GM23338 (cell line): ENCODE measurements at regions not wholly inside any gene's neighbourhood (a gene's known extent, or its start where the extent isn't known, plus 50 kb on each side); places are given as distances from the start of the nearest gene placed in this dataset.

Source experiments
- ATAC-seq: fragments of 200-7000 bp; cut with Tn5 transposase; 3 replicates; pipeline ENCODE4 v1.9.1; 2020
- DNase-seq: peaks from one replicate; pipeline ENCODE4 v3.0.0-alpha.2; 2015; ENCODE audit warnings: low spot score
- H2AFZ ChIP-seq: fragments of 200-600 bp; sonication (generic); 2 replicates; pipeline ENCODE4 v1.8.0; 2016; ENCODE audit warnings: antibody characterized with exemption, mild to moderate bottlenecking, moderate library complexity
- H3F3A ChIP-seq: fragments of 200-600 bp; sonication (generic); replicated peaks from 2 replicates; pipeline ENCODE4 v1.8.0; 2017; ENCODE audit warnings: antibody characterized with exemption, mixed run types, low read depth
- H3K27ac ChIP-seq: fragments of 200-600 bp; sonication (generic); 2 replicates; pipeline ENCODE4 v1.6.1; 2016; ENCODE audit warnings: low read depth
- H3K27me3 ChIP-seq: fragments of 200-600 bp; sonication (generic); 2 replicates; pipeline ENCODE4 v1.8.0; 2016; ENCODE audit warnings: mild to moderate bottlenecking, mixed run types, moderate library complexity; ENCODE audit not compliant: insufficient read depth
- H3K36me3 ChIP-seq: fragments of 200-600 bp; sonication (generic); 2 replicates; pipeline ENCODE4 v1.8.0; 2016; ENCODE audit warnings: mild to moderate bottlenecking; ENCODE audit not compliant: insufficient read depth
- H3K4me1 ChIP-seq: fragments of 200-600 bp; sonication (generic); 2 replicates; pipeline ENCODE4 v1.8.0; 2016; ENCODE audit warnings: mild to moderate bottlenecking, moderate library complexity; ENCODE audit not compliant: insufficient read depth
- H3K4me2 ChIP-seq: fragments of 200-600 bp; sonication (generic); 2 replicates; pipeline ENCODE4 v1.7.1; 2017; ENCODE audit warnings: mixed run types
- H3K4me3 ChIP-seq: fragments of 200-600 bp; sonication (generic); 2 replicates; pipeline ENCODE4 v1.6.1; 2016; ENCODE audit warnings: mixed run types
- H3K79me2 ChIP-seq: fragments of 200-600 bp; sonication (generic); replicated peaks from 2 replicates; pipeline ENCODE4 v1.8.0; 2017; ENCODE audit warnings: mild to moderate bottlenecking; ENCODE audit not compliant: insufficient read depth
- H3K9me2 ChIP-seq: fragments of 200-600 bp; sonication (generic); 2 replicates; pipeline ENCODE4 v1.8.0; 2017; ENCODE audit not compliant: insufficient read depth
- H4K20me1 ChIP-seq: fragments of 200-600 bp; sonication (generic); replicated peaks from 2 replicates; pipeline ENCODE4 v1.8.0; 2017; ENCODE audit warnings: mild to moderate bottlenecking; ENCODE audit not compliant: insufficient read depth
- H3K27ac Mint-ChIP-seq: 2 replicates; pipeline ENCODE4 v1.8.0; 2020; ENCODE audit warnings: inconsistent platforms, mild to moderate bottlenecking, moderate library complexity, mixed read lengths
- H3K27me3 Mint-ChIP-seq: 3 replicates; pipeline ENCODE4 v1.8.0; 2022; ENCODE audit warnings: low read depth, mild to moderate bottlenecking, moderate library complexity, mixed read lengths, inconsistent platforms; ENCODE audit not compliant: insufficient read depth, poor library complexity
- H3K36me3 Mint-ChIP-seq: 3 replicates; pipeline ENCODE4 v1.8.0; 2021; ENCODE audit warnings: low read depth, mild to moderate bottlenecking, inconsistent platforms, moderate library complexity, mixed read lengths
- H3K4me1 Mint-ChIP-seq: 3 replicates; pipeline ENCODE4 v1.8.0; 2020; ENCODE audit warnings: mild to moderate bottlenecking, inconsistent platforms, mixed read lengths
- H3K4me3 Mint-ChIP-seq: 3 replicates; pipeline ENCODE4 v1.8.0; 2021; ENCODE audit warnings: moderate library complexity, mild to moderate bottlenecking, inconsistent platforms, mixed read lengths
- H3K9me3 Mint-ChIP-seq: 3 replicates; pipeline ENCODE4 v1.8.0; 2020; ENCODE audit warnings: moderate library complexity, mild to moderate bottlenecking, inconsistent platforms, mixed read lengths
- EZH2 ChIP-seq: fragments of 200-600 bp; sonication (generic); IDR thresholded peaks from one replicate; pipeline ENCODE4 v1.8.0; 2017; ENCODE audit warnings: antibody characterized with exemption, mild to moderate bottlenecking, low read depth; ENCODE audit not compliant: unreplicated experiment
- EZH2phosphoT487 ChIP-seq: fragments of 200-600 bp; sonication (generic); IDR thresholded peaks from one replicate; pipeline ENCODE4 v1.8.1; 2018; ENCODE audit warnings: antibody characterized with exemption; ENCODE audit not compliant: unreplicated experiment
- JUNB ChIP-seq: IDR thresholded peaks from one replicate; pipeline ENCODE4 v1.6.1; 2016; ENCODE audit warnings: antibody characterized with exemption; ENCODE audit not compliant: unreplicated experiment
- NANOG ChIP-seq: IDR thresholded peaks from 2 replicates; pipeline ENCODE4 v1.6.1; 2016; ENCODE audit warnings: antibody characterized with exemption, borderline replicate concordance
- STAT1 ChIP-seq: IDR thresholded peaks from one replicate; pipeline ENCODE4 v1.6.1; 2016; ENCODE audit warnings: antibody characterized with exemption; ENCODE audit not compliant: unreplicated experiment
- ZNF114 ChIP-seq: fragments of 250-450 bp; sonication (Bioruptor Pico); IDR thresholded peaks from 2 replicates; pipeline ENCODE4 v1.5.0; 2020; ENCODE audit warnings: mild to moderate bottlenecking, moderate library complexity
- ZNF331 ChIP-seq: fragments of 250-450 bp; sonication (Bioruptor Pico); IDR thresholded peaks from 2 replicates; pipeline ENCODE4 v1.5.0; 2020; ENCODE audit warnings: low read depth, mild to moderate bottlenecking, moderate library complexity
- TF ChIP-seq, protein P1 (sequence below): IDR thresholded peaks from one replicate; pipeline ENCODE4 v1.6.1; 2018; ENCODE audit warnings: antibody characterized with exemption; ENCODE audit not compliant: unreplicated experiment
- TF ChIP-seq, protein P2 (sequence below), 2 experiments: fragments of 200-600 bp in 1 of 2; sonication (generic) in 1 of 2; conservative IDR thresholded peaks; 2 replicates each; pipeline versions ENCODE4 v1.5.1 to v1.6.1; 2016 to 2017; ENCODE audit warnings: antibody characterized with exemption in 2 of 2, low read depth in 2 of 2, mild to moderate bottlenecking in 2 of 2, moderate library complexity in 1 of 2

DNA sequence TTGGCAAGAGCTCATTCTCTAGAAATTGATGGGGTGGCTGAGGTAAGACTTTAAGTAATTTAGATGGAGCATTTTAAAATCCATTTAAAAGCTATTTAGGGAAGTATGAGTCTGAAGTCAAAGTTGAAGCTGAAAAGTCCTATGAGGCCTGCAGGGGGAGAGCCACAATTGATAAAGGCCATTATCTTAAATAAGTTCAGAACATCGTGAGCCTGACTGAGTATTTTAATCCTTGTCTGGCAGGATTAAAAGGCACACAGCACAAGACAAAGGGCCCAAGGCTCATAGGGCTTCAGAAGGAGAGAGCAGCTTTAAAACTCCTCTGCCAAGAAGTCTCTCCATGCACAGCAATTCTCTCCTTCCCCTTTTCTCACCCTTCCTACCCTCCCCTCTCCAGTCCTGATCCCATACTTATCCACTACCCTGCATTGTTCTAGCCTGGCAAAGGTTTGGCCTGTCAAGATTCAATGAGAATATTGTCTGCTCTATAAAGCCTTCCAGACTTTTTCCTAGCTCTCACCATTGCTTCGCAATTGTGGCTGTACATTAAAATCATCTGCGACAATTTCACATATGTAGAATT, 1312.9 kb downstream of the FAM181B start:
- no peaks in the 10 kb centered on the region for H4K20me1 ChIP-seq
- H3K79me2 ChIP-seq: no peaks in the 10 kb centered on the region
- H3K36me3 Mint-ChIP-seq: no peaks in the 10 kb centered on the region
- H3K4me1 Mint-ChIP-seq: peaks cover 13% of the 10 kb centered on the region
- no peaks in the 10 kb centered on the region for H3K36me3 ChIP-seq
- H3K9me2 ChIP-seq: no peaks in the 10 kb centered on the region
- no peaks in the 10 kb centered on the region for H3K27me3 ChIP-seq
- H3K27ac ChIP-seq: peak overlapping the region; percentile 64
- H3F3A ChIP-seq: no peaks in the 10 kb centered on the region
- no peak for TF ChIP-seq JUNB
- TF ChIP-seq, protein P1, sequence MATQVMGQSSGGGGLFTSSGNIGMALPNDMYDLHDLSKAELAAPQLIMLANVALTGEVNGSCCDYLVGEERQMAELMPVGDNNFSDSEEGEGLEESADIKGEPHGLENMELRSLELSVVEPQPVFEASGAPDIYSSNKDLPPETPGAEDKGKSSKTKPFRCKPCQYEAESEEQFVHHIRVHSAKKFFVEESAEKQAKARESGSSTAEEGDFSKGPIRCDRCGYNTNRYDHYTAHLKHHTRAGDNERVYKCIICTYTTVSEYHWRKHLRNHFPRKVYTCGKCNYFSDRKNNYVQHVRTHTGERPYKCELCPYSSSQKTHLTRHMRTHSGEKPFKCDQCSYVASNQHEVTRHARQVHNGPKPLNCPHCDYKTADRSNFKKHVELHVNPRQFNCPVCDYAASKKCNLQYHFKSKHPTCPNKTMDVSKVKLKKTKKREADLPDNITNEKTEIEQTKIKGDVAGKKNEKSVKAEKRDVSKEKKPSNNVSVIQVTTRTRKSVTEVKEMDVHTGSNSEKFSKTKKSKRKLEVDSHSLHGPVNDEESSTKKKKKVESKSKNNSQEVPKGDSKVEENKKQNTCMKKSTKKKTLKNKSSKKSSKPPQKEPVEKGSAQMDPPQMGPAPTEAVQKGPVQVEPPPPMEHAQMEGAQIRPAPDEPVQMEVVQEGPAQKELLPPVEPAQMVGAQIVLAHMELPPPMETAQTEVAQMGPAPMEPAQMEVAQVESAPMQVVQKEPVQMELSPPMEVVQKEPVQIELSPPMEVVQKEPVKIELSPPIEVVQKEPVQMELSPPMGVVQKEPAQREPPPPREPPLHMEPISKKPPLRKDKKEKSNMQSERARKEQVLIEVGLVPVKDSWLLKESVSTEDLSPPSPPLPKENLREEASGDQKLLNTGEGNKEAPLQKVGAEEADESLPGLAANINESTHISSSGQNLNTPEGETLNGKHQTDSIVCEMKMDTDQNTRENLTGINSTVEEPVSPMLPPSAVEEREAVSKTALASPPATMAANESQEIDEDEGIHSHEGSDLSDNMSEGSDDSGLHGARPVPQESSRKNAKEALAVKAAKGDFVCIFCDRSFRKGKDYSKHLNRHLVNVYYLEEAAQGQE: no peak
- no peak for TF ChIP-seq STAT1
- TF ChIP-seq, protein P2, sequence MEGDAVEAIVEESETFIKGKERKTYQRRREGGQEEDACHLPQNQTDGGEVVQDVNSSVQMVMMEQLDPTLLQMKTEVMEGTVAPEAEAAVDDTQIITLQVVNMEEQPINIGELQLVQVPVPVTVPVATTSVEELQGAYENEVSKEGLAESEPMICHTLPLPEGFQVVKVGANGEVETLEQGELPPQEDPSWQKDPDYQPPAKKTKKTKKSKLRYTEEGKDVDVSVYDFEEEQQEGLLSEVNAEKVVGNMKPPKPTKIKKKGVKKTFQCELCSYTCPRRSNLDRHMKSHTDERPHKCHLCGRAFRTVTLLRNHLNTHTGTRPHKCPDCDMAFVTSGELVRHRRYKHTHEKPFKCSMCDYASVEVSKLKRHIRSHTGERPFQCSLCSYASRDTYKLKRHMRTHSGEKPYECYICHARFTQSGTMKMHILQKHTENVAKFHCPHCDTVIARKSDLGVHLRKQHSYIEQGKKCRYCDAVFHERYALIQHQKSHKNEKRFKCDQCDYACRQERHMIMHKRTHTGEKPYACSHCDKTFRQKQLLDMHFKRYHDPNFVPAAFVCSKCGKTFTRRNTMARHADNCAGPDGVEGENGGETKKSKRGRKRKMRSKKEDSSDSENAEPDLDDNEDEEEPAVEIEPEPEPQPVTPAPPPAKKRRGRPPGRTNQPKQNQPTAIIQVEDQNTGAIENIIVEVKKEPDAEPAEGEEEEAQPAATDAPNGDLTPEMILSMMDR (conservative IDR thresholded peaks at IDR 0.05; ENCODE audit: low read depth in 2 of 2): peak; percentile 22 to 41; a peak in 3 of 4 replicates
- no peak for TF ChIP-seq EZH2
- TF ChIP-seq EZH2phosphoT487: no peak
- no peak for TF ChIP-seq NANOG
- H3K4me1 ChIP-seq: peaks cover 24% of the 10 kb centered on the region
- H3K4me3 Mint-ChIP-seq: peak overlapping the region; percentile 50; the same call in 2 of the 3 replicates
- H3K27me3 Mint-ChIP-seq: no peaks in the 10 kb centered on the region
- peak overlapping the region; percentile 91 for H3K27ac Mint-ChIP-seq
- peak; percentile 36 for DNase-seq
- peak overlapping the region; percentile 3; the same call in 1 of the 2 replicates for H2AFZ ChIP-seq
- H3K4me2 ChIP-seq: peak overlapping the region; percentile 56
- no peaks in the 10 kb centered on the region; the same call in 2 of the 3 replicates for H3K9me3 Mint-ChIP-seq
- ATAC-seq: peak; percentile 81
- 0 out of 2 replicates have a peak overlapping the region, but pooled peaks have one; percentile 10 for H3K4me3 ChIP-seq

DNA sequence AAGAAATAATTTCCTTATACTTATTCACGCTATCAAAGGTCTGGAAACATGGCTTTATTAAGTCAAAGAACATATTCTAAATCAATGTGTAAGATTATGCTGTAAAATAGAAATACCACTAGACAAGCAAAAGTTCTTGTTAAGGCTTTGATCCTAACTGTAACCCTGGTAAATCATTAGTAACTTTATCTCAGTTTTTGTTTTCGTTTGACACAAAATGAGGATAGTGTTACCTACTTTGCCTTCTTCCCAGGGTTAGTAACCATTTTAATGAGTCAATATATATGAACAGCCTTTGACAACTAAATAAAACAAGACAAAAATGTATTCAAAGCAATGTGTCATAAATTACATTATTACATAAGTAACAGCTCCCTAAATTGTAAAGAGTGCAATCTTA, 1336.3 kb downstream of the FAM181B start:
- Mint-ChIP-seq H3K27me3 (no peaks in the 10 kb centered on the region), H3K4me1 (no peaks in the 10 kb centered on the region), H3K36me3 (no peaks in the 10 kb centered on the region), H3K9me3 (no peaks in the 10 kb centered on the region), H3K27ac (no peak overlapping the region), H3K4me3 (no peak overlapping the region)
- no peaks in the 10 kb centered on the region for H3K79me2 ChIP-seq
- no peaks in the 10 kb centered on the region for H3K27me3 ChIP-seq
- H3K27ac ChIP-seq: no peak overlapping the region
- H2AFZ ChIP-seq: no peak overlapping the region
- no peaks in the 10 kb centered on the region for H3F3A ChIP-seq
- no peaks in the 10 kb centered on the region for H3K9me2 ChIP-seq
- H3K36me3 ChIP-seq: no peaks in the 10 kb centered on the region
- ATAC-seq (no peak), DNase-seq (no peak)
- no peak overlapping the region for H3K4me3 ChIP-seq
- TF ChIP-seq, protein P1: no peak
- TF ChIP-seq ZNF114 (CRISPR knock-in tag): no peak
- no peak for TF ChIP-seq ZNF331 (CRISPR knock-in tag)
- TF ChIP-seq NANOG: no peak
- TF ChIP-seq EZH2phosphoT487: no peak
- TF ChIP-seq, protein P2 (conservative IDR thresholded peaks at IDR 0.05; ENCODE audit: low read depth in 2 of 2): no peak
- H3K4me2 ChIP-seq: no peak overlapping the region
- no peaks in the 10 kb centered on the region for H3K4me1 ChIP-seq
- H4K20me1 ChIP-seq: no peaks in the 10 kb centered on the region
